ENCODE measurements at regions not wholly inside any gene's neighbourhood (a gene's known extent, or its start where the extent isn't known, plus 50 kb on each side); places are given as distances from the start of the nearest gene placed in this dataset.

GRCh38 chrX:19285857-19286256 is 57.9 kb upstream of the PDHA1 start:
- Mint-ChIP-seq H3K4me1 (ENCODE audit: low read depth, unreplicated experiment) (no peaks in the 10 kb centered on the region), H3K4me3 (ENCODE audit: low read depth, unreplicated experiment) (no peak overlapping the region), H3K27ac (ENCODE audit: unreplicated experiment) (no peak overlapping the region), H3K9me3 (ENCODE audit: low read depth, unreplicated experiment) (peaks cover 3% of the 10 kb centered on the region), H3K27me3 (ENCODE audit: unreplicated experiment) (peaks cover 62% of the 10 kb centered on the region), H3K36me3 (ENCODE audit: insufficient read depth, unreplicated experiment) (no peaks in the 10 kb centered on the region)
- DNase-seq: no peak
- BruUV-seq (replicated peaks): no TSS peak
- intact Hi-C loops (cut with micrococcal nuclease; ENCODE audit: unreplicated experiment): no loop called here
- no peak for TF ChIP-seq CTCF (IDR thresholded peaks at IDR 0.05; ENCODE audit: unreplicated experiment)
- CTCF ChIA-PET: no interaction called here

GRCh38 chrX:19291086-19291485 is 52.6 kb upstream of the PDHA1 start:
- H3K9me3 Mint-ChIP-seq (ENCODE audit: low read depth, unreplicated experiment): peaks cover 3% of the 10 kb centered on the region
- no TSS peak for BruUV-seq (replicated peaks)

GRCh38 chrX:19293606-19294325 is 50.0 kb upstream of the PDHA1 start:
- BruUV-seq (replicated peaks): no TSS peak
- no peak for TF ChIP-seq CTCF (IDR thresholded peaks at IDR 0.05; ENCODE audit: unreplicated experiment)
- no peaks in the 10 kb centered on the region for H3K4me1 Mint-ChIP-seq (ENCODE audit: low read depth, unreplicated experiment)

More at GRCh38 chrX:19291086-19291485, 52.6 kb upstream of the PDHA1 start:
- Mint-ChIP-seq H3K4me1 (ENCODE audit: low read depth, unreplicated experiment) (no peaks in the 10 kb centered on the region), H3K36me3 (ENCODE audit: insufficient read depth, unreplicated experiment) (no peaks in the 10 kb centered on the region), H3K4me3 (ENCODE audit: low read depth, unreplicated experiment) (no peak overlapping the region), H3K27me3 (ENCODE audit: unreplicated experiment) (peaks cover 91% of the 10 kb centered on the region), H3K27ac (ENCODE audit: unreplicated experiment) (no peak overlapping the region)
- TF ChIP-seq CTCF (IDR thresholded peaks at IDR 0.05; ENCODE audit: unreplicated experiment): no peak
- CTCF ChIA-PET: no interaction called here
- DNase-seq: no peak
- intact Hi-C loops (cut with micrococcal nuclease; ENCODE audit: unreplicated experiment): no loop called here

More at GRCh38 chrX:19293606-19294325, 50.0 kb upstream of the PDHA1 start:
- H3K9me3 Mint-ChIP-seq (ENCODE audit: low read depth, unreplicated experiment): no peaks in the 10 kb centered on the region
- CTCF ChIA-PET: no interaction called here
- intact Hi-C loops (cut with micrococcal nuclease; ENCODE audit: unreplicated experiment): no loop called here
- no peak overlapping the region for H3K27ac Mint-ChIP-seq (ENCODE audit: unreplicated experiment)
- no peak overlapping the region for H3K4me3 Mint-ChIP-seq (ENCODE audit: low read depth, unreplicated experiment)
- peaks cover 89% of the 10 kb centered on the region for H3K27me3 Mint-ChIP-seq (ENCODE audit: unreplicated experiment)
- H3K36me3 Mint-ChIP-seq (ENCODE audit: insufficient read depth, unreplicated experiment): no peaks in the 10 kb centered on the region
- DNase-seq: no peak

Measured in Calu3 (cell line).